NCI-H1105 treated with DMSO at 0.1 percent for 48 hours (cell line): ENCODE measurements at regions not wholly inside any gene's neighbourhood (a gene's known extent, or its start where the extent isn't known, plus 50 kb on each side); places are given as distances from the start of the nearest gene placed in this dataset.
A peak's percentile ranks its signal among the peaks of the same experiment; 100 is the strongest.

ENCODE experiments used
- DNase-seq: peaks from one replicate; lab custom pipeline; 2025; lab: John Stamatoyannopoulos, UW

DNA sequence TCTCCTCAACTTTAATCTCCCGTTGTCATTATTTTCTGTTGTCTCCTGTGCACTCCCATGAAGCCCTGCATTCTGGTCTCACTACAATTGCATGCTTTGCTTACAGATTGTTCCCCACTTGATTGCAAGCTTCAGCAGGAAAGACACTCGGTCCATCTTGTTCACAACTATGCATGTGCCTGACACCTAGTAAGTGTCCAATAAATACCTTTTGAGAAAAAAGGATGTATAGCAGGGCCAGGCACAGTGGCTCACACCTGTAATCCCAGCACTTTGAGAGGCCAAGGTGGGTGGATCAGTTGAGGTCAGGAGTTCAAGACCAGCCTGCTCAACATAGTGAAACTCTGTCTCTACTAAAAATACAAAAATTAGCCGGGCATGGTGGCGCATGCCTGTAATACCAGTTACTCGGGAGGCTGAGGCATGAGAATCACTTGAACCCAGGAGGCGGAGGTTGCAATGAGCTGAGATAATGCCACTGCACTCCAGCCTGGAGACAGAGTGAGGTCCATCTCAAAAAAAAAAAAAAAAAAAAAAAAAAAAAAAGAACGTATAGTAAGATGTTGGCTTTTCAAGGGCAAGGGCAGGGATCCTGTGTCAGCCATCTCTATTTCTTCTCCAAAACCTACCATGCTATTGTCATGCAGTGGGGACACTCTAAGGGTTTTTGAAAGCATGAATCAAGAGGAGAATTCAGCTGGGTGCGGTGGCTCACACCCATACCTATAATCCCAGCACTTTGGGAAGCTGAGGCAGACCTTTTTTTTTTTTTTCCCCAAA is 338.3 kb downstream of the MYCN start:
- no peak for DNase-seq

- no peak for DNase-seq
Measured at GRCh38 chr2:16277117-16277516, 336.8 kb downstream of the MYCN start.

GRCh38 chr2:16275661-16276060 is 335.3 kb downstream of the MYCN start:
- DNase-seq = no peak

DNA sequence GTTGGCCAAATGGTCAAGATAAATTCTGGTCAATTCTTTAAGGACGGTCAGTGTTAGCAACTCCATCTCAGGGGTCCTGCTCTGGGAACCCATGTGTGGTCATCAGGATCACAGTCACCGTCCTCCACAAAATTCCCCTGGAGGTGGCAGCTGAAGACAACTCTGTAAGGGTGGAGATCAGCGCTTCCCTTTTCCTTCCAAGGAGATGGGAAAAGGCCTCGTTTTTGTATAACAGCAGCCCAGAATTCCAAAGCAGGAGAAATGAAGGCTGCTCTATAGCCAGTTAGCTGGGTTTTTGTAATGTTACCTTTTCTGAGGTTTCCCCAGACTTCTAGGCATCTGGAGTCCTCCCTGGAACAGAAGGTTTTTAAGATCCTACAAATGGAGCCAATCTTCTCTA is 334.8 kb downstream of the MYCN start:
- DNase-seq = no peak

GRCh38 chr2:16273111-16273510 is 332.8 kb downstream of the MYCN start:
- no peak for DNase-seq

DNA sequence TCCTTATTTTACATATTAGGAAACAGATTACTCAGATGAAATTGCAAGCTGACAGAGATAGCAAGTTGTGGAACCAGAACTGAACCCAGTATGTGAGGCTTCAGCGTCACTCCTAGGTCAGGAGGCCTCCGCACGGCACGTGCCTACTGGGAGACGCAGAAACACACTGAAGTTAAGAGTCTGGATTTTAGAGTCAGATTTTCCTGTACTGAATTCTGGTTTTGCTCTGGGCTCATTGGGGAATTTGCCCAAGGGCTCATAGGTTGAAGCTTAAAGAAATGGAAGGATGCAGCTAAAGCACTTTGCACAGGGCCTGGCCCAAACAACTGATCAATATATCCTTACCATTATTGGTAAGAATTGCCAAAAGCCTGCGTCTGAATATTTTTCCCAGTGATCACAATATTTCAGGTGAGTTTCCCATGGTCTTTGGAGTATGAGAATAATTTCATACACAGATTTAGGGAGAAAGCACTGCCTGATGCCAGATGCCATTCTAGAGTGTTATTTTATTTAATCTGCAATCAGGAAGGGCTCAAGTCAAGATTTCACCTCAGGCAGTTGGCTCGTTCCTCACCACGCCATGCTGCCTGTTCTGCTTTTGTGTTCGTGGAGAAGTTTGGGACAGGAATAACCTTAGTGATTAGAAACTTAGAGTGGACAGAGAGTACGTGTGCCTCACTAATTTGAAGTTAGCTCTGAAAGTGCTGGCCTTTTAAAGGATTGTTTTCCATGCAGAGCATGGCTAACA is 331.9 kb downstream of the MYCN start:
- DNase-seq = no peak

GRCh38 chr2:16271231-16271896 is 331.0 kb downstream of the MYCN start:
- peak; percentile 39 for DNase-seq

- no peak for DNase-seq
Measured at GRCh38 chr2:16270441-16270840, 330.1 kb downstream of the MYCN start.

GRCh38 chr2:16268301-16269000 is 328.1 kb downstream of the MYCN start:
- DNase-seq = no peak

DNA sequence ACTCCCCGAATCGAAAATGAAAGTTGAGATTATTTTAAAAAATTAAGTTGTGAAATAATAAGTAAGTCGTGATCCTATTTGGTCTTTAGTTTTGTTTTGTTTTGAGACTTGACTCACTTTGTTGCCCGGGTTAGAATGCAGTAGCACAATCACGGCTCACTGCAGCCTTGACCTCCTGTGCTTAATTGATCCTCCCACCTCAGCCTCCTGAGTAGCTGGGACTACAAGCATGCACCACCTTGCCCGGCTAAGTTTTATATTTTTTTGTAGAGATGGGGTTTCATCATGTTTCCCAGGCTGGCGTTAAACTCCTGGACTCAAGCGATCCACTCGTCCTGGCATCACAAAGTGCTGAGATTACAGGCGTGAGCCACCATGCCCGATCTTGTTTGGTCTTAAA is 326.2 kb downstream of the MYCN start:
- DNase-seq = no peak

GRCh38 chr2:16264931-16265540 is 324.7 kb downstream of the MYCN start:
- DNase-seq = no peak

GRCh38 chr2:16264491-16264890 is 324.1 kb downstream of the MYCN start:
- no peak for DNase-seq

GRCh38 chr2:16263241-16263890 is 323.0 kb downstream of the MYCN start:
- DNase-seq = no peak

GRCh38 chr2:16262526-16263178 is 322.3 kb downstream of the MYCN start:
- DNase-seq = no peak

DNA sequence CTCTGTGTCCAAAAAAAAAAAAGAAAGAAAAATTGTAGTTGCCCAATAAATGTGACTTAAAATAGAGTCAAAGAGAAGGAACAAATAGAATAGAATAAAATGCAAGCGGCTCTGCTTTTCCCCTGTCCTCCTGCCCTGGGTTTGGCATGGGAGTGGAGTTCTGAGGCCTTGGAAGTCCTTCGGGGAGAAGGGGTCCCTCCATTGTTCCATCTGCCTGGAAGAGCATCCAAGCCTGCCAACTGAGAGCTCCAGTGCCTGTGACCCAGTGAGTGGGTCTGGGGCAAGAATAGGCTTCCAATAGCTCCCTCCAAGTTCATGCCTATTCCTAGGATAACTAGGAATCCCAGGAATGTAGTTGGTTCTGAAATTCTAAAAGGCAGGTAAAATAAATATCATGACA is 321.4 kb downstream of the MYCN start:
- DNase-seq = no peak

DNA sequence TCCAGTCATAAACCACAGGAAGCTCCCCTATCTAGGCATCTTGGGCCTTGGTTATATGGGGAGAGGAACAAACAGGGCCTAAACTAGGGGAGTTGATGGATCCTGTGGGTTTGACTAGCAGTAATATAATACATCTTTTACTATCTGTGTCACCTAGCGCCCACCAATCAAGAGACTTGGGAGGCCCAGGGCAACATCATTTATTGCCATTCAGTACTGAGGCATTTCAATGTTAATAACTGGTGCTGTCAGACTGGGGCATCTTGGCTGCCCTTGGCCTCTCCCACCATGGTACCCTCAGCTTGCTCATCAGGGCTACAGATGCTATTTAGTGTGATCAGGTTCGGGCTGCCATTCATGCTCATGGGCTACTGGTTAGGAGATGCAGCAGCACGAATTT is 320.7 kb downstream of the MYCN start:
- DNase-seq = no peak

- DNase-seq = no peak
Measured at GRCh38 chr2:16260041-16260830, 319.9 kb downstream of the MYCN start.

DNA sequence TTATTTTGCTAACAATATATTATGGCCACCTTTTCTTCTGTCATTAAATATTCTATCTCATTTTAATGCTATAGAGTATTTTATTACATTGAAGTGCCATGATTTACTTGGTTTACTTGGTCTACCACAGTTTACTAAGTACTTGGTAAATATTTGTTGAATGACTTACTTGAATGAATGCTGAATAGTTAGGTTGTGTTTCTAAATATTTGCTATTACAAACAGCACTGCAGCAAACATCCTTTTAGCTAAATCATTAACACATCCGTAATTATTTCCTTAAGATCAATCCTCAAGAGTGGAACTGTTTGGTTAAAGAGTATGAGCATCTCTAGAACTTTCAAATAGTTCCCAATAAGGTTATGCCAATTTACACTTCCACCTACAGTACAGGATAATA is 318.7 kb downstream of the MYCN start:
- no peak for DNase-seq

GRCh38 chr2:16258350-16258749 is 318.0 kb downstream of the MYCN start:
- no peak for DNase-seq
